Panc1 (cell line): ENCODE measurements at regions not wholly inside any gene's neighbourhood (a gene's known extent, or its start where the extent isn't known, plus 50 kb on each side); places are given as distances from the start of the nearest gene placed in this dataset.

ENCODE experiments used
- ATAC-seq: fragments of 200-7000 bp; cut with Tn5 transposase; 2 replicates; pipeline ENCODE4 v1.9.1; 2020; ENCODE audit warnings: mild to moderate bottlenecking, moderate library complexity
- BruUV-seq: library from RNA; stranded (reverse); fragments of 400-500 nt; replicated peaks from 2 replicates; lab custom pipeline; 2021; lab: Mats Ljungman, UMichigan
- CTCF ChIA-PET: fragments of 300-600 bp; sonication (Branson Sonifier 250); formaldehyde crosslinking; loops from one replicate; lab custom pipeline; 2022; ENCODE audit warnings: antibody characterized with exemption; lab: Charles Lee
- POLR2A ChIA-PET: fragments of 300-600 bp; sonication (Branson Sonifier 250); formaldehyde crosslinking; loops from one replicate; lab custom pipeline; 2022; ENCODE audit warnings: antibody characterized with exemption; lab: Charles Lee
- DNase-seq: peaks from one replicate; pipeline ENCODE4 v3.0.0-alpha.2; 2010; ENCODE audit warnings: low read depth, low spot score
- H3K27ac ChIP-seq: 2 replicates; pipeline ENCODE4 v1.5.1; 2011; ENCODE audit warnings: mild to moderate bottlenecking, low read length, inconsistent platforms
- H3K27me3 ChIP-seq: fragments of 200-500 bp; sonication (Bioruptor generic); 2 replicates; pipeline ENCODE4 v1.6.0; 2014; ENCODE audit warnings: low read length, inconsistent platforms; ENCODE audit not compliant: control insufficient read depth, insufficient read depth
- H3K36me3 ChIP-seq: fragments of 200-500 bp; sonication (Bioruptor generic); 2 replicates; pipeline ENCODE4 v1.5.1; 2014; ENCODE audit warnings: inconsistent platforms, mild to moderate bottlenecking, low read length, moderate library complexity; ENCODE audit not compliant: control insufficient read depth, insufficient read depth
- H3K4me1 ChIP-seq: 2 replicates; pipeline ENCODE4 v1.5.1; 2011; ENCODE audit warnings: inconsistent platforms, mild to moderate bottlenecking, low read length, moderate library complexity; ENCODE audit not compliant: control insufficient read depth, insufficient read depth
- H3K4me3 ChIP-seq, 2 experiments: 2 replicates each; pipeline ENCODE4 v1.5.1; 2011 to 2012; ENCODE audit warnings: low read depth in 2 of 2, low read length in 2 of 2, mild to moderate bottlenecking in 2 of 2, inconsistent platforms in 1 of 2, moderate library complexity in 1 of 2
- H3K9me3 ChIP-seq: fragments of 200-500 bp; sonication (Bioruptor generic); 2 replicates; pipeline ENCODE4 v1.5.1; 2014; ENCODE audit warnings: low read depth, mild to moderate bottlenecking, inconsistent platforms, low read length, moderate library complexity; ENCODE audit not compliant: control insufficient read depth, insufficient read depth
- POLR2AphosphoS5 ChIP-seq: IDR thresholded peaks from 2 replicates; pipeline ENCODE4 v1.6.1; 2012; ENCODE audit warnings: mild to moderate bottlenecking, low read depth, low read length, moderate library complexity
- REST ChIP-seq, 2 experiments: IDR thresholded peaks; 2 replicates each; pipeline ENCODE4 v1.6.1; 2011 to 2012; ENCODE audit warnings: low read depth in 2 of 2, control low read depth in 1 of 2, low read length in 1 of 2, mild to moderate bottlenecking in 1 of 2, moderate library complexity in 1 of 2; ENCODE audit not compliant: insufficient read depth in 1 of 2
- SIN3A ChIP-seq: IDR thresholded peaks from 2 replicates; pipeline ENCODE4 v1.6.1; 2012; ENCODE audit warnings: low read depth, mild to moderate bottlenecking, low read length, moderate library complexity, borderline replicate concordance; ENCODE audit not compliant: insufficient read depth
- TCF7L2 ChIP-seq: IDR thresholded peaks from 2 replicates; pipeline ENCODE4 v1.6.1; 2011; ENCODE audit warnings: mild to moderate bottlenecking, low read depth, low read length, inconsistent platforms
- in situ Hi-C: cut with HindIII; loops from 2 replicates; pipeline ENCODE4 v1.10.0; 2016; ENCODE audit warnings: low sequenced_read_pairs, low pct_unique_long_range_greater_than_20kb
- intact Hi-C: fragments of 100-400 bp; cut with micrococcal nuclease; formaldehyde crosslinking; loops from one replicate; pipeline ENCODE4 v1.10.0; 2022; ENCODE audit not compliant: unreplicated experiment
- TF ChIP-seq, protein P1 (sequence below): fragments of 450-650 bp; IDR thresholded peaks from 2 replicates; pipeline ENCODE4 v1.5.1; 2017; ENCODE audit warnings: mild to moderate bottlenecking

- ATAC-seq, result no peak
- DNase-seq, result no peak
- Histone ChIP-seq H3K4me3 (no peak overlapping the region), H3K36me3 (no peaks in the 10 kb centered on the region), H3K9me3 (0 out of 2 replicates have a peak, but pooled peaks cover 7% of the 10 kb centered on the region), H3K4me1 (no peaks in the 10 kb centered on the region), H3K27me3 (no peaks in the 10 kb centered on the region), H3K27ac (no peak overlapping the region)
- in situ Hi-C loops (no loop called here), intact Hi-C loops (no loop called here)
- ChIA-PET POLR2A (no interaction called here), CTCF (no interaction called here)
- BruUV-seq, result no TSS peak
- TF ChIP-seq, protein P1, sequence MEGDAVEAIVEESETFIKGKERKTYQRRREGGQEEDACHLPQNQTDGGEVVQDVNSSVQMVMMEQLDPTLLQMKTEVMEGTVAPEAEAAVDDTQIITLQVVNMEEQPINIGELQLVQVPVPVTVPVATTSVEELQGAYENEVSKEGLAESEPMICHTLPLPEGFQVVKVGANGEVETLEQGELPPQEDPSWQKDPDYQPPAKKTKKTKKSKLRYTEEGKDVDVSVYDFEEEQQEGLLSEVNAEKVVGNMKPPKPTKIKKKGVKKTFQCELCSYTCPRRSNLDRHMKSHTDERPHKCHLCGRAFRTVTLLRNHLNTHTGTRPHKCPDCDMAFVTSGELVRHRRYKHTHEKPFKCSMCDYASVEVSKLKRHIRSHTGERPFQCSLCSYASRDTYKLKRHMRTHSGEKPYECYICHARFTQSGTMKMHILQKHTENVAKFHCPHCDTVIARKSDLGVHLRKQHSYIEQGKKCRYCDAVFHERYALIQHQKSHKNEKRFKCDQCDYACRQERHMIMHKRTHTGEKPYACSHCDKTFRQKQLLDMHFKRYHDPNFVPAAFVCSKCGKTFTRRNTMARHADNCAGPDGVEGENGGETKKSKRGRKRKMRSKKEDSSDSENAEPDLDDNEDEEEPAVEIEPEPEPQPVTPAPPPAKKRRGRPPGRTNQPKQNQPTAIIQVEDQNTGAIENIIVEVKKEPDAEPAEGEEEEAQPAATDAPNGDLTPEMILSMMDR, result no peak
- TF ChIP-seq REST (IDR thresholded peaks at IDR 0.05; ENCODE audit: insufficient read depth in 1 of 2, low read depth in 2 of 2, low read length in 1 of 2) (no peak), SIN3A (no peak), TCF7L2 (no peak), POLR2AphosphoS5 (no peak)
Observed at GRCh38 chr2:236811062-236811656, 241.5 kb downstream of the ACKR3 start.

DNA sequence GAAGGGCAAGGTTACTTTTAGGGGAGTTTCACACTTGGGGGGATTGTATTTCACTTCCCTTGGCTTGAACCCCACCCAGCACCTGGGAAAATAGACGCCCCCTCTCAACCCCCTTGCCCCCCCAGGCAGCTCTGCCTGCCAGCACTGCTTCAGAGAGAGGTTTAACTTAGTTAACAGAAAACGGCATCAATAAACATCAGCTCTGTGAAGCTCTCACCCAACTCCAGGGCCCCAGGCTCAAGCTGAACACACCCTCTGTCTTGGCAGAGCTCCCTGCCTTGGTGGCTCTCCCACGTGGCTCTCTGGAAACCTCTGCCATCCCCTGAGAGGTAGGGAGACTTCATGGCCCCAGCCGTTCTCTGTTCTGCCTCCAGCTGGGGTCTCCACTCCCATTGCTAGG, 244.1 kb downstream of the ACKR3 start:
- Histone ChIP-seq H3K4me3 (no peak overlapping the region), H3K4me1 (no peaks in the 10 kb centered on the region), H3K36me3 (no peaks in the 10 kb centered on the region), H3K27ac (no peak overlapping the region), H3K9me3 (0 out of 2 replicates have a peak, but pooled peaks cover 5% of the 10 kb centered on the region), H3K27me3 (no peaks in the 10 kb centered on the region; the same call in 1 of the 2 replicates)
- no peak for ATAC-seq
- in situ Hi-C loops (no loop called here), intact Hi-C loops (no loop called here)
- no peak for TF ChIP-seq TCF7L2
- TF ChIP-seq, protein P1, result no peak
- TF ChIP-seq POLR2AphosphoS5, result no peak
- TF ChIP-seq REST (IDR thresholded peaks at IDR 0.05; ENCODE audit: insufficient read depth in 1 of 2, low read depth in 2 of 2, low read length in 1 of 2), result no peak
- TF ChIP-seq SIN3A, result no peak
- CTCF ChIA-PET, result no interaction called here
- no TSS peak for BruUV-seq
- POLR2A ChIA-PET, result no interaction called here
- no peak for DNase-seq
